ENCODE measurements at regions not wholly inside any gene's neighbourhood (a gene's known extent, or its start where the extent isn't known, plus 50 kb on each side); places are given as distances from the start of the nearest gene placed in this dataset.
"Not testable (repeated sequence)": the region's sequence is repeated elsewhere in the genome, so short reads cannot be mapped to it uniquely, and the experiment has no call there.

- DNase-seq: no peak
Observed at GRCh38 chr6:134416418-134417154, 98.7 kb upstream of the SGK1 start.

GRCh38 chr6:134415656-134416055, 97.7 kb upstream of the SGK1 start:
- DNase-seq: peak; percentile 78

- no peak for DNase-seq
Observed at GRCh38 chr6:134415194-134415593, 97.3 kb upstream of the SGK1 start.

GRCh38 chr6:134414793-134415192, 96.9 kb upstream of the SGK1 start:
- DNase-seq: no peak

- DNase-seq: no peak
Observed at GRCh38 chr6:134413241-134413643, 95.3 kb upstream of the SGK1 start.

- no peak for DNase-seq
Observed at GRCh38 chr6:134410541-134410940, 92.6 kb upstream of the SGK1 start.

- DNase-seq: no peak
Observed at GRCh38 chr6:134407791-134408190, 89.9 kb upstream of the SGK1 start.

GRCh38 chr6:134406311-134406710, 88.4 kb upstream of the SGK1 start:
- DNase-seq: no peak

GRCh38 chr6:134405386-134406087, 87.6 kb upstream of the SGK1 start:
- DNase-seq: no peak

- DNase-seq: not testable (repeated sequence)
Observed at GRCh38 chr6:134403312-134403711, 85.4 kb upstream of the SGK1 start.

- DNase-seq: no peak
Observed at GRCh38 chr6:134402372-134402984, 84.6 kb upstream of the SGK1 start.

- DNase-seq: peak; percentile 26
Observed at GRCh38 chr6:134400941-134401340, 83.0 kb upstream of the SGK1 start.

- peak; percentile 36 for DNase-seq
Observed at GRCh38 chr6:134398453-134398852, 80.5 kb upstream of the SGK1 start.

GRCh38 chr6:134397676-134398075, 79.8 kb upstream of the SGK1 start:
- DNase-seq: no peak

GRCh38 chr6:134394905-134395304, 77.0 kb upstream of the SGK1 start:
- DNase-seq: no peak

GRCh38 chr6:134394208-134394607, 76.3 kb upstream of the SGK1 start:
- no peak for DNase-seq

GRCh38 chr6:134391205-134391604, 73.3 kb upstream of the SGK1 start:
- DNase-seq: no peak

- no peak for DNase-seq
Observed at GRCh38 chr6:134389658-134390057, 71.7 kb upstream of the SGK1 start.

- DNase-seq: no peak
Observed at GRCh38 chr6:134389129-134389528, 71.2 kb upstream of the SGK1 start.

GRCh38 chr6:134386482-134386881, 68.6 kb upstream of the SGK1 start:
- DNase-seq: not testable (repeated sequence)

GRCh38 chr6:134381959-134382358, 64.0 kb upstream of the SGK1 start:
- DNase-seq: no peak

- DNase-seq: no peak
Observed at GRCh38 chr6:134379599-134379998, 61.7 kb upstream of the SGK1 start.

- peak; percentile 31 for DNase-seq
Observed at GRCh38 chr6:134379076-134379475, 61.2 kb upstream of the SGK1 start.

GRCh38 chr6:134378426-134378825, 60.5 kb upstream of the SGK1 start:
- no peak for DNase-seq
